ENCODE measurements at regions not wholly inside any gene's neighbourhood (a gene's known extent, or its start where the extent isn't known, plus 50 kb on each side); places are given as distances from the start of the nearest gene placed in this dataset.

DNA sequence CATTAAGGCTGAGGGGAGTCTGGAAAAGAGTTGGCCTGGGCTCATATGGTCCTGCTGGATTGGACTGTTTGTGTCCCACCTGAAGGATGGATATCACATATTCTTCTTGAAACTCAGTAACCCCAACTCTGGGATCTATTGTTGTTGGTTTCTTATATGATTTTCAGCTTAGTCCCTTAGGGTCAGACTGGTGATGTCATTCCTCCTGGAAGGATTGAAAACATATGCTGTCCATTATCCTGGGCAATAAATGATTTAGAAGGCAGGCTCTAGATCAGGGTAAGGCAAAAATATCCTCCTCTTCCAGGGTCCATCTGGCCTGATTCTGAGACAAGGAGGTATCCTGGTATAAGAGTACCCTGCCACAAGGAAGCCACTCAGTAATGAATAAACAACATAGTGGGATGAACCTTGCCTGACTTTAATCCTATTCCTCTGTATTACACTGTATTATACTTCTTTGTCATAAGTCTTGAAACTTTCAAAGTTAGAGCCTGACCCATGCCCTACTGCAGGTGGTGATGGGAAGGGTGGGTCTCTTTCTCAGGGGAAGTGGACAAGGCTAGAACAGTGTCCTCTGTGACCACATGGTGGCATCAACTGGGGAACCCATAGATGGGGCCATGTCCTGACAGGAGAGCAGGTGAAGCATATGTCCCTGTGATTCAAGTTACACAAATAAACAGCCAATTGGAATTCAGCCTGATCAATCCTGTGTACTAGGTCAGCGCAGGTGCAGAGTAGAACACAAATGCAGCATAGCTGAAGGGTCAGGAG lies 454.4 kb upstream of the TRPC7 start:
- TF ChIP-seq ZC3H10 (CRISPR knock-in tag; IDR thresholded peaks at IDR 0.05) (no peak), TCF4 (CRISPR knock-in tag; IDR thresholded peaks at IDR 0.05; ENCODE audit: borderline replicate concordance) (no peak)
- TF ChIP-seq, protein P1, sequence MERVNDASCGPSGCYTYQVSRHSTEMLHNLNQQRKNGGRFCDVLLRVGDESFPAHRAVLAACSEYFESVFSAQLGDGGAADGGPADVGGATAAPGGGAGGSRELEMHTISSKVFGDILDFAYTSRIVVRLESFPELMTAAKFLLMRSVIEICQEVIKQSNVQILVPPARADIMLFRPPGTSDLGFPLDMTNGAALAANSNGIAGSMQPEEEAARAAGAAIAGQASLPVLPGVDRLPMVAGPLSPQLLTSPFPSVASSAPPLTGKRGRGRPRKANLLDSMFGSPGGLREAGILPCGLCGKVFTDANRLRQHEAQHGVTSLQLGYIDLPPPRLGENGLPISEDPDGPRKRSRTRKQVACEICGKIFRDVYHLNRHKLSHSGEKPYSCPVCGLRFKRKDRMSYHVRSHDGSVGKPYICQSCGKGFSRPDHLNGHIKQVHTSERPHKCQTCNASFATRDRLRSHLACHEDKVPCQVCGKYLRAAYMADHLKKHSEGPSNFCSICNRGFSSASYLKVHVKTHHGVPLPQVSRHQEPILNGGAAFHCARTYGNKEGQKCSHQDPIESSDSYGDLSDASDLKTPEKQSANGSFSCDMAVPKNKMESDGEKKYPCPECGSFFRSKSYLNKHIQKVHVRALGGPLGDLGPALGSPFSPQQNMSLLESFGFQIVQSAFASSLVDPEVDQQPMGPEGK (CRISPR knock-in tag; IDR thresholded peaks at IDR 0.05; ENCODE audit: borderline replicate concordance), result no peak
- TF ChIP-seq, protein P2, sequence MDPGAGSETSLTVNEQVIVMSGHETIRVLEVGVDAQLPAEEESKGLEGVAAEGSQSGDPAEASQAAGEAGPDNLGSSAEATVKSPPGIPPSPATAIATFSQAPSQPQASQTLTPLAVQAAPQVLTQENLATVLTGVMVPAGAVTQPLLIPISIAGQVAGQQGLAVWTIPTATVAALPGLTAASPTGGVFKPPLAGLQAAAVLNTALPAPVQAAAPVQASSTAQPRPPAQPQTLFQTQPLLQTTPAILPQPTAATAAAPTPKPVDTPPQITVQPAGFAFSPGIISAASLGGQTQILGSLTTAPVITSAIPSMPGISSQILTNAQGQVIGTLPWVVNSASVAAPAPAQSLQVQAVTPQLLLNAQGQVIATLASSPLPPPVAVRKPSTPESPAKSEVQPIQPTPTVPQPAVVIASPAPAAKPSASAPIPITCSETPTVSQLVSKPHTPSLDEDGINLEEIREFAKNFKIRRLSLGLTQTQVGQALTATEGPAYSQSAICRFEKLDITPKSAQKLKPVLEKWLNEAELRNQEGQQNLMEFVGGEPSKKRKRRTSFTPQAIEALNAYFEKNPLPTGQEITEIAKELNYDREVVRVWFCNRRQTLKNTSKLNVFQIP (CRISPR knock-in tag; IDR thresholded peaks at IDR 0.05; ENCODE audit: borderline replicate concordance, low read depth), result no peak

Data from SK-N-SH treated with all-trans-retinoic acid at 6 μM for 48 hours (cell line).